NCI-H1092 (cell line): ENCODE measurements at regions not wholly inside any gene's neighbourhood (a gene's known extent, or its start where the extent isn't known, plus 50 kb on each side); places are given as distances from the start of the nearest gene placed in this dataset.
"Not testable (repeated sequence)": the region's sequence is repeated elsewhere in the genome, so short reads cannot be mapped to it uniquely, and the experiment has no call there.

Experiments used
- DNase-seq: peaks from one replicate; lab custom pipeline; 2025; lab: John Stamatoyannopoulos, UW

DNA sequence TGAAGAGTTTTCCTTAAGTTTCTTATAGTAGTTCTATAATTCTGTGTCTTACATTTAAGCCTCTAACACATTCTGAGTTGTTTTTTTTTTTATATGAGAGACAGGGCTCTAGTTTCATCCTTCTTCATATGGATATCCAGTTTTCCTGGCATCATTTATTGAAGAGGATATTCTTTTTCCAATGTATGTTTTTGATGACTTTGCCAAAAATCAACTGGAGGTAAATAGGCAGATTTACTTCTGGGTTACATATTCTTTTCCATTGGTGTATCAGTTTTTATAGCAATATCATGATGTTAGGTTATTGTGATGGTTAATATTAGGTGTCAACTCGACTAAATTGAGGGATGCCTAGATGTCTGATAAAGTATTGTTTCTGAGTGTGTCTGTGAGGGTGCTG, 650.7 kb upstream of the GRID2 start:
- DNase-seq = no peak

DNA sequence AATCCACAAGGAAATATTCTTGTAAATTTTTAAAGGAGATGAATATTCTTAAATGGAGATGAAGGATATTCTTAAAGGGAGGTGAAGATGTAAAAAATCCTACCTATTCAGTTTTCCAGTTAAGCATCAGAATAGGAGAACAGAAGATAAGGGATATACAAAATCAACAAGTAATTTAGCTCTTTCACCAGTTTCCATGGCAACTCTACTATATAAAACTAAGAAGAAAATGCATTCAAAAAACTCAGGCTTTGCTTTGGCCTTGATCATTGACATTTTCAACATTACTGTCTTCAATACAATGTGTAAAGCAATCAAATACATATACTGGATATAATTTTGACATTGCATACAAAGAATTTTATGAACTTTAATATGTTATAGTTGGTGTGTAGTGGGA, 622.7 kb upstream of the GRID2 start:
- no peak for DNase-seq

DNA sequence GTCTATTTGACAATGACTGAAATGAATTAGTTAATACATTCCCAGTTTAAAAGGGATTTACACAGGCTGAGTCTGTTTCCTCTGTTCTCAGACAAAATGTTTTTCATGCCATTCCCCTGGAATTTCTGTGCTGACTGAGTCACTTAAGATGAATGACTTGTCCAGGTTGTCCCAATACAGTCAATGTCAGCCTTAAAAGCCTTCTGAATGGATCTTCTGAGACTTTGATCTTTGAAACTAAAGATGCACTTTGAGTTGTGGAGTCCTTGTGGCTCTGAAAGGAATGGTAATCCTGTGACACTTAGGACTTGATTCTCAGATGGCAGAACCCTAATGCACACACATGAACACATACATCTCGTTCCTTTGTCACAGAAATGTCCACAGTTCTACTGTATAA, 622.2 kb upstream of the GRID2 start:
- DNase-seq = no peak

GRCh38 chr4:91684955-91685354, 618.8 kb upstream of the GRID2 start:
- no peak for DNase-seq

- no peak for DNase-seq
These were observed 615.4 kb upstream of the GRID2 start for GRCh38 chr4:91688413-91688812.

DNA sequence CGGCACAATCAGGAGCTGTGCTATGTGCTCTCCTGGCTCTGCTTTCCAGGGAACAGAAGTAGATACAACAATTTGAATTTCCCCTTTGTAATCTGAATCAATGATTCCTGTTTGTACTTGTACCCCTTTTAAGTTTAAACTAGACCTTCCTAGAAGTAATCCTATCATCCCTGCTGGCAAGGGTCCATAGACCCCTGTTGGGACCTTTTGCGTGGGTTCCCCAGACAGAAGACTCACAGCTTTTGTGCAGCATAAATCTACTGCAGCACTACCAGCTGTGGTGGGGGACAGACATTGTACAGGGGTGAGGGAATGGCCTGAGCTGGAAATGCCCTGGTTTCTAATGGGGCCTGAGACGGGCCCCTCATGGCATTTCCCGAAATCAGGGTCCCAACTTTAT, 604.1 kb upstream of the GRID2 start:
- DNase-seq = not testable (repeated sequence)

GRCh38 chr4:91729851-91730250, 573.9 kb upstream of the GRID2 start:
- DNase-seq = no peak

GRCh38 chr4:91734682-91735081, 569.1 kb upstream of the GRID2 start:
- no peak for DNase-seq

DNA sequence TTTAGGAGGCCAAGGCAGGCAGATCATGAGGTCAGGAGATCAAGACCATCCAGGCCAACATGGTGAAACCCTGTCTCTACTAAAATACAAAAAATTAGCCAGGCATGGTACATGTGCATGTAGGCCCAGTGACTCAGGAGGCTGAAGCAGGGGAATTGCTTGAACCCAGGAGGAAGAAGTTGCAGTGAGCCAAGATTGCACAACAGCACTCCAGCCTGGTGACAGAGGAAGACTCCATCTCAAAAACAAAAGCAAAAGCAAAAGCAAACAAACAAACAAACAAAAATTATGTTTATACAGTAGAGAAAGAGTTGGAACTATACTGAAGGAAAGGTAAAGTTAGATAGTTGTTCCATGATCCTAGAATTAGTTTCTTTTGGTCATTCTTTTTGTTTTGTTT, 564.9 kb upstream of the GRID2 start:
- not testable (repeated sequence) for DNase-seq

- DNase-seq = no peak
These were observed 557.2 kb upstream of the GRID2 start for GRCh38 chr4:91746551-91746950.

DNA sequence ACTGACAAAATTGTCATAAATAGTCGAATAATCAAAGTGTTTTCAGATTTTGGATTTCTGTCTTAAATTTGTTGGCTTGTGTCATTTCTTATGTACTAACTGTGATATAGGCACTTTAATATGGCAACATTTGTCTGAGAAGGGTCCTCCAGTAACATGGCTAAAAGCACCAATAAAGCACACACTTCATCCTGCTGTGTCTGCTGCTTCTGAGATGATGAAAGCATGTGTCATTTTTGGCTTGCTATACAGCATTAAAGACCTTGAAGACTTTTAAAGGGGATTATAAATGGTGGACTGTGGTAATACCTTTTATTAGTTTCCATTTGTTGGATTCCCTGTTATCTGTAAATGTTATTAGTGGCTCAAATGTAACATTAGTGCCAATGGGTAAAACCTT, 551.8 kb upstream of the GRID2 start:
- no peak for DNase-seq

DNA sequence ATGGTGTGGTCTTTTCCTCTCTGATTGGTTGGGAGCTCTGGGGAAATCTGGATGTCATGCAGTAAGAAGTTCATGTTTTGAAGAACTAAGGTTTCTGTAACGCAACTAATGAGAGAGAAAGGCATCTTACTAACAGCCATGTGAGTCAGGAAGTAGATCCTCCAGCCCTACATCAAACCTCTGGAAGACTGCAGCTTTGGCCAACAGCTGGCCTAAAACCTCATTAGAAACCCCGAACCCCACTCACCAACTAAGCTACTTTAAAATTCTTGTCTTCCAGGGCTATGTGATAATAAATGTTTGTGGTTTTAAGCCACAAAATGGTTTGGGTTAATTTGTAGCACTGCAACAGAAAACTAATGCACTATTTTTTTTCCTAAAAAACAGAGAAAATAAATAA, 549.0 kb upstream of the GRID2 start:
- DNase-seq = no peak

- DNase-seq = no peak
These were observed 545.3 kb upstream of the GRID2 start for GRCh38 chr4:91758487-91758886.

DNA sequence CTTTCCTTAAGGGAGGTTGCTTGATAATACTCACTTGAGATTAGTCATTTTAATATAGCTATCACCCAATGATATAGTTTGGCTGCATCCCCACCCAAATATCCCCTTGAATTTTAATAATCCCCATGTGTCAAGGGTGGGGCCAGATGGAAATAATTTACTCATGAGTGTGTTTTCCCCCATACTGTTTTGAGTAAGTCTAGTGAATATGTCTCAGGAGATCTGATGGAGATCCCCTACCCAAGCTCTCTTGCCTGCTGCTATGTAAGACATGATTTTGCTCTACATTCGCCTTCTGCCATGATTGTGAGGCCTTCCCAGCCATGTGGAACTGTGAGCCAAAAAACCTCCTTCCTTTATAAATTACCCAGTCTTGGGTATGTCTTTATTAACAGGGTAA, 539.7 kb upstream of the GRID2 start:
- DNase-seq = no peak

DNA sequence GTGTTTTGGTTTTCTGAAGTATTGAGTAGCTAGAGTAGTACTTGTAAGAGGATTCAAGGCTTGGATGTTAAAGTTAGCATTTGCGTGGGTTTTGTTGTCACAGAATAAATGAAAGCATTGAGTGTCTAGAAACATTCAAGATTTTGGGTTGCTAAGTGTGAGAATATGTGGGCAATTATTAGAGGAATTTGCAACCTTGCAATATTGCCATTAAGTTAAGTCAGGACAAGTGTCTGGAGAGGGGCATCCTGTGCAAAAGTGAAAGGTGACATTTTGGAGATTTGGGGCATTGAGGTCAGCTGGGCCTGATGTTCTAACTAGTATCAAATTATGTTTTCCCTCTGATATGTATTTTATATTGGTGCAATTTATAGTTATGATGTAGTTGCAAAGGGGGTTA, 533.9 kb upstream of the GRID2 start:
- DNase-seq = no peak

- not testable (repeated sequence) for DNase-seq
These were observed 512.1 kb upstream of the GRID2 start for GRCh38 chr4:91791631-91792030.

GRCh38 chr4:91795947-91796346, 507.8 kb upstream of the GRID2 start:
- no peak for DNase-seq

- DNase-seq = no peak
These were observed 491.4 kb upstream of the GRID2 start for GRCh38 chr4:91812319-91812718.

DNA sequence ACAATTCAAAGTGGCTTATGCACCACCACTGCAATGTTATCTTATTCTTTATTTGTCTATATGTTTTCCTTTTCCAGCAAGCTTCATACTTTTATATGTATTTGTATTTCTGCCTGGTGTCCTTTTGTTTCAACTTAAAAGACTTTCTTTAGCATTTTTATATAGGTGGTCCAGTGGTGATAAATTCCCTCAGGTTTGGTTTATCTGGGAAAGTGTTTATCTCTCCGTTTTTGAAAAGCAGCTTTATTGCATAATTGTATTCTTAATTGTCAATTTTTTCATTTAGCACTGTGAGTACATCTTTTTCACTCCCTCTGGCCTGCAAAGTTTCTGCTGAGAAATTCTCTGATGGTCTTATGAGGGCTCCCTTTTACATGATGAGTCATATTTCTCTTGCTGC, 479.0 kb upstream of the GRID2 start:
- no peak for DNase-seq

- DNase-seq = no peak
These were observed 477.6 kb upstream of the GRID2 start for GRCh38 chr4:91826186-91826585.

DNA sequence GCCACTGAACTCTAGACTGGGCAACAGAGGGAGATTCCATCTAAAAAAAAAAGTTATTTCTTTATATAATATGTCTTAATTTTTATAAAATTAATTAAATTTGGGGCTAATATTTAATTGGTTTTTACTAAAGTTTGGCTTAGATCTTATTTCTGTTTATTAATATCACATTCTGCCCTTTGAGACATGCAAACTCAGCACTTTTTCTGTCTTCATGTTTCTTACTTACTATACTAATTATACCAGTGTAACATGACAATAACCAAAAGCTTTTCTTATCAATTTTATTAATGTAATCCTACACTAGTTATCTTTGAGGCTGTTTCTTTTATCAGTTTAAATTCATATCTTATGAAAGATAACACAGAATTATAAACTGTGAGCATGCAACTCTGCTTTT, 475.9 kb upstream of the GRID2 start:
- no peak for DNase-seq

GRCh38 chr4:91829531-91829930, 474.2 kb upstream of the GRID2 start:
- no peak for DNase-seq

DNA sequence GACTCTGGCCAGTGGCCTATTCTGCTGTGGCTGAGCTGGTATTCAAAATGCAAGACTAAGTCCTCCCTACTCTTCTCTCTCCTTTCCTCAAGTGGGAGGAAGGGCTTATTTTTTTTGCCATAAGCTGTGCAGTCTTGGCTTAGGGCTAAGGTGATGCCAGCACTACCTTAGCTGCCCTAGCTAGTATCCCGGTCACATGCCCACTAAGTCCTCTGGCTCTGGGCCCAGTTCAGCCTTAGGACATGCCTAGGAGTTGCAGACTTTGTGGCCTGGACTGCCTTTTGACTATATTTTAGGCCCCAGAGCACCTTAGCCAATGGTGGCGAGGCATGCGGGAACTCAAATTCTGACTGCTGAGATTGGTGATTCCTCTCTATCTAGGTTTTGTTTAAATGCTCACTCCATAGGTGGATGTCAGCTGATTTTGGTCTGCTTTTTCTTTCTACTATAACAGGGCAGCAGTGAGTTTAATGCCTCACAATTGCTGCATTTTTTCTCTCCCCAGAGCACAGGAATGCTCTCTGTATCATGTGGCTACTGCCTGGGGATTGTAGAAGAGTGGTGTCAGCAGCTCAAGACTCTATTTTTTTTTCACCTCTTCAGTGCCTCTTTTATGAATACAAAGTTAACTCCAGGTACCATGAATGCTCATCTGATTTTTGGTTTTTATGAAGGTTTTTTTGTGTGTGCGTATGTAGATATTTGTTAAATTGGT, 472.9 kb upstream of the GRID2 start:
- DNase-seq = no peak

DNA sequence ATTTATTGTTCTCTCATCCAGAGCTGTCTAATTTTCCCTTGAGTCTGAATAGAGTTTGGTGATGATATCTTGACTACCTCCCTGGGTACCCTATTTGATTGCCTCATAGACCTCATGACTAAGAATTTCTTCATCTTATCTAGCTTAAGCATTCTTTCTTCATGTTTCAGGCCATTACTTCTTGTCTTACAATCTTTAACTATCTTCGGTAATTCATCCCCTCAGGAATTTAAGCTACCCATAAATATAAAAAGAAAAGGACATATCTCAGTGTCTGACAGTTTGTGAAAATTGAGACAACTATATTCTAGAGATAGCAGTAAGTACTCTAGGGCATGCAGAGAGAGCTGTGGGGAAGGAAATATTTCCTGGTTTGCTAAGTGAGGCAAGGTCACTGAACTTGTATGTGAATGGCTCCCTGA, 466.1 kb upstream of the GRID2 start:
- no peak for DNase-seq
